ENCODE measurements at regions not wholly inside any gene's neighbourhood (a gene's known extent, or its start where the extent isn't known, plus 50 kb on each side); places are given as distances from the start of the nearest gene placed in this dataset.
"Not testable (repeated sequence)": the region's sequence is repeated elsewhere in the genome, so short reads cannot be mapped to it uniquely, and the experiment has no call there.

DNA sequence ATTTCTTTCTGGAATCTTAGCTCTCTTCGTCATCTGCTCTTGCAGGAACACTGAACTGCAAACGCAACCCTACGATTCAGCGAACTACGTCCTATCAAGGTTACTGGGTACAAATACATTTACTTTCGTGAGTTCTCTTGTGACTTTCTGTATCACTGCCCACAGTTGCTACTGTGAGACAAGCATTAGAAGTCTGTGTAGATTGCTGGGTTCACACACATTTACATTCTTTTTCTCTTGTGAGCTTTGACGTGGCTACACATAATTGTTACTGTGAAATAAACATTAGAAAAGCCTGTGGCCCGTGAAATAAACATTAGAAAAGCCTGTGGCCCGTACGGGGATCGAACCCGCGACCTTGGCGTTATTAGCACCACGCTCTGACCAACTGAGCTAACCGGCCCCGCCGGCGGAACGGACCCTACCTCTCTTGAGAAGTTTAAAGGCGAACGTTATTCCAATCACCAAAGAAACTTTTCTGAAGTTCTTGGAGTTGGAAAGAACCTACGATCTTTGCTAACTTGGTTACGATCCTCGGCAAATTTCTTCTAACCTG is 61.2 kb upstream of the ZNF322 start:
- DNase-seq (ENCODE audit: low spot score) = not testable (repeated sequence)

DNA sequence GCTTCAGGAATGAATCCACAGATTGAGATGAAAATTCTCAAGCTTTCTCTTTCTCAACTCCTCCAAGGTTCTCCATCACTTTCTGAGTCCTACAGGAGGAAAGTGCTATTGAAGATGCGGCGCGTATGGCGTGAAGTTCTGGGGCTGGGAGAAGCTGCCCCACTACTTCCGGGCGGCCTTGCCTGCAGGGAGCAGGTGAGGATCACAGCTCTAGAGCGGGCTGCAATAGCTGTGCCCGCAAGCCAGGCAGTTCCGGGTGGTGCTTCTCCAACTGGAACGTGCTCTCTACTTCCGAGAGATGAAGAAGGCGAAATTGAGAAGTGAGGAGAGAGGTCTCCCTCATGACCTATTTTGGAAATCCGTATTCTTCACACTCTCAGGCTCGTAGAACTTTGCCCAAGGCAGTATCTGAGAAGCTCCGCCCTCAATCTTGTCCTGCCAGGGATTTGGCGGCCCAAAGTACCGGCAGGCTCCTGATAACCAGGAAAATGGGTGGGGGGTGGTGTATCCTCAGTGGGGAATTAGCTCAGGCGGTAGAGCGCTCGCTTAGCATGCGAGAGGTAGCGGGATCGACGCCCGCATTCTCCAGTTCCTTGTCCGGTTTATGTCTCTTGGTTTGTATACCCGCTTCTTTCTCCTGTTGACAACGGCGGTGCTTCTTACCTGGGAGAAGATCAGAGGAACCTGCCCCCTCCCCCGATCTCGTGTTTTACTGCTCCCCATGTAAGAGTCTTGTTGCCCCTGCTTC is 70.6 kb upstream of the ZNF322 start:
- DNase-seq (ENCODE audit: low spot score) = not testable (repeated sequence)

DNA sequence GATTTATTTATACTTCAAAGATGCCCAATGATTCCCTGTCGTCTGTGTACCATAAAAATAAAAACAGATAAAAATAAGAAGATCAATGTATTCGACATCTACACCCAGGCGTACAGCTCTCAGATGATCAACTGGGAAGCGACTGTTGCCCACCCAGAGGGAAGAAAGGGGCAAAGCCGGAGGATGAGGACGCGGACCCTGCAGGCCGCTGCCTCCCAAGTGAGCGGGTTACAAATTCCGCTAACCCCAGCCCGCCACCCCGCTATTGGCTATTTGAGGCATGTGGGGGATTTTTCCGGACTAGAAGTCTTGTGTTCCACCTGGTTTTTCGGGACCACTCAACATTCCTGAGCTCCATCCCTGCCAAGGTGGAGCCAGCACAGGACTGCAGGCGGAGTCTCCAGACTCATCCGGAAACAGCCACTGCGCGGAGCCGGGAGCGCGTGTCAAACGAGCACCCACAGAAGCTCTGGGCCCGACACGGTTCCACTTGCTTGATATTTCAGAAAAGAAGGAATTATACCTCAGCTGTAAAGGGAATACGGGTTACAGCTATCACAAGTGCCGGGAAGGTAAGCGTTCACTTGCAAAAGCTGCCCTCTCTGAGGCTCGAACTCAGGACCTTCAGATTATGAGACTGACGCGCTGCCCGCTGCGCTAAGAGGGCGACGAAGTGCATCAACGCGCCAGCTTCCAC is 75.4 kb upstream of the ZNF322 start:
- not testable (repeated sequence) for DNase-seq (ENCODE audit: low spot score)

- no peak for DNase-seq (ENCODE audit: low spot score)
Observed at GRCh38 chr6:26739811-26740210, 80.3 kb upstream of the ZNF322 start.

DNA sequence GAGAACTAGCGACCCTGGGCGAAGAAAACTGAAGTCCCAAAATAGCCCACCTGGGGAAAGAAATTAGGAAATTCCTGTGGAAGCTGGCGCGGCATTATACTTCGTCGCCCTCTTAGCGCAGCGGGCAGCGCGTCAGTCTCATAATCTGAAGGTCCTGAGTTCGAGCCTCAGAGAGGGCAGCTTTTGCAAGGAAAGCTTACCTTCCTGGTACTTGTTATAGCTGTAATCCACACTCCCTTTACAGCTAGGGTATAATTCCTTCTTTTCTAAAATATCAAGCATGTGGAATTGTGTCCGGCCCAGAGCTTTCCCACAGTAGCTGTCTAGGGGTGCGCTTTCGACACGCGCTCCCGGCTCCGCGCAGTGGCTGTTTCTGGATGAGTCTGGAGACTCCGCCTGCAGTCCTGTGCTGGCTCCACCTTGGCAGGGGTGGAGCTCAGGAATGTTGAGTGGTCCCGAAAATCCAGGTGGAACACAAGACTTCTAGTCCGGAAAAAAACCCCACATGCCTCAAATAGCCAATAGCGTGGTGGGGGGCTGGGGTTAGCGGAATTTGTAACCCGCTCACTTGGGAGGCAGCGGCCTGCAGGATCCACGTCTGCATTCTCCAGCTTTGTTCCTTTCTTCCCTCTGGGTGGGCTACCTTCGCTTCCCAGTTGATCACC is 83.7 kb upstream of the ZNF322 start:
- DNase-seq (ENCODE audit: low spot score) = no peak

GRCh38 chr6:26743941-26744699 is 84.6 kb upstream of the ZNF322 start:
- no peak for DNase-seq (ENCODE audit: low spot score)

GRCh38 chr6:26744837-26745282 is 85.3 kb upstream of the ZNF322 start:
- DNase-seq (ENCODE audit: low spot score) = not testable (repeated sequence)

GRCh38 chr6:26745964-26746363 is 86.4 kb upstream of the ZNF322 start:
- not testable (repeated sequence) for DNase-seq (ENCODE audit: low spot score)

- DNase-seq (ENCODE audit: low spot score) = not testable (repeated sequence)
Observed at GRCh38 chr6:26749126-26749758, 89.7 kb upstream of the ZNF322 start.

DNA sequence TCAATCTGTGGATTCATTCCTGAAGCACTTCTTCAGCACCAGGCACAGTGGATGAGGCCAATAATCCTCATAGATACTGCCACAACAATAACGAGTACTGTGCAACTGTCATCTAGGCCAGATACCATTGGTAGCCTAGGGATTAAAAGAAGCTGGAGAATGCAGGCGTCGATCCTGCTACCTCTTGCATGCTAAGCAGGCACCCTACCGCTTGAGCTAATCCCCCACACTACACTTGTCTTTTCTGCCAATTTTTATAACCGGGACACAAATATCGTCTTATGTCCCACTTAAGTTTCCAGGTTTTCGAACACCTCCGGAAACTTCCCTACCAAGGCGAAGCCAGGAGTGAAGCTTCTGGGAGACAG is 90.2 kb upstream of the ZNF322 start:
- DNase-seq (ENCODE audit: low spot score) = not testable (repeated sequence)

DNA sequence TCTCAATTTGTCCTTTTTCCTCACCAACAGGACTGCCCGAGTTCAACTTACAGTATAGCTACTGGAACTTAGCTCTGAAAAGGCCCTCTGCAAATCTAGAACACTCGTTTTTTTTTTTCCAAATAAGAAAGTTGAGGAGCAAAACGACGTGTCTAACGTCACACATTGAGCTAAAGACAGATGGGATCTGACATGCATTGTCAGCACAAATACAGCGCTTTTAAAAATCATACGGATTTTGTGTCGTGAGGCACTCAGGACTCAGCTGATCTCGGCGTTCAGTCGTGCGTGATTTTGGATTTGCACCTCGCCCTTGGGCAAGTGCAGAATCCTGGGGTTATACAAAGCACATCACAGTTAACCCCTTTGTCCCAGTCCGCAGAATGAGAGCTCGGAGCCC is 94.7 kb upstream of the ZNF322 start:
- DNase-seq (ENCODE audit: low spot score) = no peak

DNA sequence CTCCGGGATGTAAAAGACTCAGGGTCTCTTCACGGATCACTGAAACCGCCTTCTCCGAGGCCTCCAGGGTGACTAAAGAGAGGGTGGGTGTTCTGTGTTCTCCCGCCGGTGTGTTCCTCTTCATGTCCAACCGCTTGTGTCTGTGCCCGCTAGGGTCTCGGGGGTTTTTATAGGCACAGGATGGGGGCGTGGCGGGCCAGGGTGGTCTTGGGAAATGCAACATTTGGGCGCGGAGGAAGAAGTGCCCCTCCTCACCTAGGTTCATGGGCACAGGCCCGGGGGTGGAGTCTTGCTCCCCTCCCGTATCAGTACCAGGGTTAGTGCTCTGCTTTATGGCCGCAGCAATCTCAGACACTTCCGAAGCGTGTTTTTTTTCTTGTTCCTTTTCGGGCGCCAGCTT is 95.3 kb upstream of the ZNF322 start:
- DNase-seq (ENCODE audit: low spot score) = not testable (repeated sequence)

GRCh38 chr6:26756067-26756805 is 96.7 kb upstream of the ZNF322 start:
- DNase-seq (ENCODE audit: low spot score) = not testable (repeated sequence)

DNA sequence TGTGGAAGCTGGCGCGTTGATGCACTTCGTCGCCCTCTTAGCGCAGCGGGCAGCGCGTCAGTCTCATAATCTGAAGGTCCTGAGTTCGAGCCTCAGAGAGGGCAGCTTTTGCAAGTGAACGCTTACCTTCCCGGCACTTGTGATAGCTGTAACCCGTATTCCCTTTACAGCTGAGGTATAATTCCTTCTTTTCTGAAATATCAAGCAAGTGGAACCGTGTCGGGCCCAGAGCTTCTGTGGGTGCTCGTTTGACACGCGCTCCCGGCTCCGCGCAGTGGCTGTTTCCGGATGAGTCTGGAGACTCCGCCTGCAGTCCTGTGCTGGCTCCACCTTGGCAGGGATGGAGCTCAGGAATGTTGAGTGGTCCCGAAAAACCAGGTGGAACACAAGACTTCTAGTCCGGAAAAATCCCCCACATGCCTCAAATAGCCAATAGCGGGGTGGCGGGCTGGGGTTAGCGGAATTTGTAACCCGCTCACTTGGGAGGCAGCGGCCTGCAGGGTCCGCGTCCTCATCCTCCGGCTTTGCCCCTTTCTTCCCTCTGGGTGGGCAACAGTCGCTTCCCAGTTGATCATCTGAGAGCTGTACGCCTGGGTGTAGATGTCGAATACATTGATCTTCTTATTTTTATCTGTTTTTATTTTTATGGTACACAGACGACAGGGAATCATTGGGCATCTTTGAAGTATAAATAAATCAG is 106.8 kb upstream of the ZNF322 start:
- DNase-seq (ENCODE audit: low spot score) = not testable (repeated sequence)

GRCh38 chr6:26770941-26771666 is 111.6 kb upstream of the ZNF322 start:
- not testable (repeated sequence) for DNase-seq (ENCODE audit: low spot score)

DNA sequence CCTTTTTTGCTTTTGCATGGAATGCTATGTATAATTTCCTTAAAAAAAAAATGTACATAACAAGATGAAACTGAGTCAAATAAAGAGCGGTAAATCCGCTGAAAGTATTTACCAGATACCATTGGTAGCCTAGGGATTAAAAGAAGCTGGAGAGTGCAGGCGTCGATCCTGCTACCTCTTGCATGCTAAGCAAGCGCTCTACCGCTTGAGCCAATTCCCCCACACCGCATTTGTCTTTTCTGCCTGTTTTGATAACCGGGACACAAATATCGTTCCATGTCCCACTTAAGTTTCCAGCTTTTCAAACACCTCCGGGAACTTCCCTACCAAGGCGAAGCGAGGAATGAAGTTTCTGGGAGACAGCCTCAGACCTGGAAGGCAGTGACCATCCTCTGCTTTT is 113.9 kb upstream of the ZNF322 start:
- DNase-seq (ENCODE audit: low spot score) = not testable (repeated sequence)

GRCh38 chr6:26780563-26780962 is 121.0 kb upstream of the ZNF322 start:
- DNase-seq (ENCODE audit: low spot score) = not testable (repeated sequence)

DNA sequence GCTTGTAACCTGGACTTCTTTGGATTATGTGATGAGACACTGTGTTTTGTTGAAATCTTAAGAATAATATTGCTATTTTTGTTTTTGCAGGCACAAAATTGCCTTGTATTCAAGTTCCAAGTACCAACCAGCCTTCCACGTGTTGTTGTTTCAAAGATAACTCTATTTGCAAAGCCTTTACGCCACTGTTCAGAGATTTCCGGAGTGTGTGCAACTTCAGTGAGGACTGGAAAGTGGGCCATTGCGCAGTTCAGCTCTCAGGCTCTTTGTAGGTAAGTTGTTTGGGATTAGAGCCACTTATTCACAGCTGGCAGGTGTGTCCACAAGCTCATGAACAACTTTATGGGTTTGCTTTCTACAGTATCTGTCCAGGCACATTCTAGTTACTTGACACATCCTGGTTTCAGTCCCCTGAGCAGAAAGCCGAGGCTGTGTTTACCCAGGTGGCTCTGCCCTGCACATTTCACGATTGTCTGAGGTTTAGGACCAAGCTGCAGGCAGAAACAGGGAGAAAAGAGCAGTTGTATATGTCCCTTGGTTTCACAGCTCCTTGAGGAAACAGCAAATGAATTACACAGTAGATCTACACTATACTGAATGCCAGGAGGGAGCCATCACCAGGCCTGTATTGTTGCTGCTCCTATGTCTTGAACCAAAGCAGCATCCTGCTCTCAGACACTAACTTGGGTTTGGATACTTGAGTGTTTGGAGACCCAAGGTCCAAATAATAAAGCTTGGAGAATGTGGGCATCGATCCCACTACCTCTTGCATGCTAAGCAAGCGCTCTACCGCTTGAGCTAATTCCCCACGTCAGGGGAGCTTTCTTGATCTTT is 136.1 kb upstream of the ZNF322 start:
- DNase-seq (ENCODE audit: low spot score) = not testable (repeated sequence)

Measured in HT-29 (cell line).